ENCODE measurements at regions not wholly inside any gene's neighbourhood (a gene's known extent, or its start where the extent isn't known, plus 50 kb on each side); places are given as distances from the start of the nearest gene placed in this dataset.

- TF ChIP-seq, protein P1, sequence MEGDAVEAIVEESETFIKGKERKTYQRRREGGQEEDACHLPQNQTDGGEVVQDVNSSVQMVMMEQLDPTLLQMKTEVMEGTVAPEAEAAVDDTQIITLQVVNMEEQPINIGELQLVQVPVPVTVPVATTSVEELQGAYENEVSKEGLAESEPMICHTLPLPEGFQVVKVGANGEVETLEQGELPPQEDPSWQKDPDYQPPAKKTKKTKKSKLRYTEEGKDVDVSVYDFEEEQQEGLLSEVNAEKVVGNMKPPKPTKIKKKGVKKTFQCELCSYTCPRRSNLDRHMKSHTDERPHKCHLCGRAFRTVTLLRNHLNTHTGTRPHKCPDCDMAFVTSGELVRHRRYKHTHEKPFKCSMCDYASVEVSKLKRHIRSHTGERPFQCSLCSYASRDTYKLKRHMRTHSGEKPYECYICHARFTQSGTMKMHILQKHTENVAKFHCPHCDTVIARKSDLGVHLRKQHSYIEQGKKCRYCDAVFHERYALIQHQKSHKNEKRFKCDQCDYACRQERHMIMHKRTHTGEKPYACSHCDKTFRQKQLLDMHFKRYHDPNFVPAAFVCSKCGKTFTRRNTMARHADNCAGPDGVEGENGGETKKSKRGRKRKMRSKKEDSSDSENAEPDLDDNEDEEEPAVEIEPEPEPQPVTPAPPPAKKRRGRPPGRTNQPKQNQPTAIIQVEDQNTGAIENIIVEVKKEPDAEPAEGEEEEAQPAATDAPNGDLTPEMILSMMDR (IDR thresholded peaks at IDR 0.05) = no peak
- TF ChIP-seq SIN3A (IDR thresholded peaks at IDR 0.05; ENCODE audit: borderline replicate concordance, insufficient read depth, low read depth, low read length) (no peak), POLR2AphosphoS5 (IDR thresholded peaks at IDR 0.05; ENCODE audit: low read depth, low read length) (no peak), TCF7L2 (IDR thresholded peaks at IDR 0.05; ENCODE audit: low read depth, low read length) (no peak)
- TF ChIP-seq, protein P2, sequence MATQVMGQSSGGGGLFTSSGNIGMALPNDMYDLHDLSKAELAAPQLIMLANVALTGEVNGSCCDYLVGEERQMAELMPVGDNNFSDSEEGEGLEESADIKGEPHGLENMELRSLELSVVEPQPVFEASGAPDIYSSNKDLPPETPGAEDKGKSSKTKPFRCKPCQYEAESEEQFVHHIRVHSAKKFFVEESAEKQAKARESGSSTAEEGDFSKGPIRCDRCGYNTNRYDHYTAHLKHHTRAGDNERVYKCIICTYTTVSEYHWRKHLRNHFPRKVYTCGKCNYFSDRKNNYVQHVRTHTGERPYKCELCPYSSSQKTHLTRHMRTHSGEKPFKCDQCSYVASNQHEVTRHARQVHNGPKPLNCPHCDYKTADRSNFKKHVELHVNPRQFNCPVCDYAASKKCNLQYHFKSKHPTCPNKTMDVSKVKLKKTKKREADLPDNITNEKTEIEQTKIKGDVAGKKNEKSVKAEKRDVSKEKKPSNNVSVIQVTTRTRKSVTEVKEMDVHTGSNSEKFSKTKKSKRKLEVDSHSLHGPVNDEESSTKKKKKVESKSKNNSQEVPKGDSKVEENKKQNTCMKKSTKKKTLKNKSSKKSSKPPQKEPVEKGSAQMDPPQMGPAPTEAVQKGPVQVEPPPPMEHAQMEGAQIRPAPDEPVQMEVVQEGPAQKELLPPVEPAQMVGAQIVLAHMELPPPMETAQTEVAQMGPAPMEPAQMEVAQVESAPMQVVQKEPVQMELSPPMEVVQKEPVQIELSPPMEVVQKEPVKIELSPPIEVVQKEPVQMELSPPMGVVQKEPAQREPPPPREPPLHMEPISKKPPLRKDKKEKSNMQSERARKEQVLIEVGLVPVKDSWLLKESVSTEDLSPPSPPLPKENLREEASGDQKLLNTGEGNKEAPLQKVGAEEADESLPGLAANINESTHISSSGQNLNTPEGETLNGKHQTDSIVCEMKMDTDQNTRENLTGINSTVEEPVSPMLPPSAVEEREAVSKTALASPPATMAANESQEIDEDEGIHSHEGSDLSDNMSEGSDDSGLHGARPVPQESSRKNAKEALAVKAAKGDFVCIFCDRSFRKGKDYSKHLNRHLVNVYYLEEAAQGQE (IDR thresholded peaks at IDR 0.05; ENCODE audit: insufficient read depth in 1 of 2, low read depth in 2 of 2, low read length in 1 of 2) = no peak
These were observed 73.7 kb upstream of the ETAA1 start for GRCh38 chr2:67323209-67323991.
